Tibial artery (tissue), 4 donors: ENCODE measurements at regions not wholly inside any gene's neighbourhood (a gene's known extent, or its start where the extent isn't known, plus 50 kb on each side); places are given as distances from the start of the nearest gene placed in this dataset.

Experiments used
- DNase-seq, 2 donors: peaks; one replicate each; pipeline ENCODE4 v3.0.0-alpha.2; 2019
- H3K27ac ChIP-seq, 2 donors: fragments of 200-600 bp; sonication (generic) in 1 of 2; 1 replicate in 1 of 2; 2 replicates in 1 of 2; pipeline ENCODE4 v1.5.1; 2018 to 2019; ENCODE audit warnings: mild to moderate bottlenecking in 1 of 2
- H3K27me3 ChIP-seq, 2 donors: fragments of 200-600 bp; sonication (generic) in 1 of 2; one replicate each; pipeline versions ENCODE4 v1.5.1 to v1.6.0; 2016 to 2019
- H3K36me3 ChIP-seq, 3 donors: fragments of 200-600 bp; sonication (generic) in 2 of 3; one replicate each; pipeline ENCODE4 v1.5.1; 2016 to 2019; ENCODE audit warnings: mild to moderate bottlenecking in 2 of 3
- H3K4me1 ChIP-seq, 4 donors: fragments of 200-600 bp; sonication (generic) in 2 of 4; 1 replicate in 3 of 4; 2 replicates in 1 of 4; pipeline ENCODE4 v1.5.1; 2016 to 2019
- H3K4me3 ChIP-seq, 2 donors: fragments of 200-600 bp; sonication (generic) in 1 of 2; 1 replicate in 1 of 2; 2 replicates in 1 of 2; pipeline ENCODE4 v1.5.1; 2018 to 2019; ENCODE audit warnings: mild to moderate bottlenecking in 2 of 2
- H3K9me3 ChIP-seq, 3 donors: fragments of 200-600 bp; sonication (generic) in 1 of 3; one replicate each; pipeline ENCODE4 v1.5.1; 2016 to 2019
- CTCF ChIP-seq, 2 experiments: fragments of 200-600 bp in 1 of 2; fragments of 450-650 bp in 1 of 2; IDR thresholded peaks; one replicate each; pipeline ENCODE4 v1.5.1; 2017 to 2019; ENCODE audit warnings: antibody characterized with exemption in 2 of 2, mild to moderate bottlenecking in 1 of 2, moderate library complexity in 1 of 2
- intact Hi-C: fragments of 100-400 bp; cut with DNase I; formaldehyde crosslinking; loops from one replicate; pipeline ENCODE4 v1.15.0; 2023; ENCODE audit warnings: low total_unique reads

GRCh38 chr4:79535516-79535915, 127.5 kb upstream of the GK2 start:
- no peaks in the 10 kb centered on the region for H3K4me1 ChIP-seq
- intact Hi-C loops = no loop called here
- TF ChIP-seq CTCF (IDR thresholded peaks at IDR 0.05) = no peak
- H3K4me3 ChIP-seq = no peak overlapping the region
- no peaks in the 10 kb centered on the region for H3K36me3 ChIP-seq
- no peaks in the 10 kb centered on the region for H3K27me3 ChIP-seq
- no peaks in the 10 kb centered on the region for H3K9me3 ChIP-seq
- DNase-seq = no peak
- H3K27ac ChIP-seq = no peak overlapping the region

GRCh38 chr4:79528241-79528706, 120.2 kb upstream of the GK2 start:
- TF ChIP-seq CTCF (IDR thresholded peaks at IDR 0.05) = no peak
- no peaks in the 10 kb centered on the region for H3K27me3 ChIP-seq
- DNase-seq = no peak
- H3K27ac ChIP-seq = no peak overlapping the region
- H3K36me3 ChIP-seq = no peaks in the 10 kb centered on the region
- no peaks in the 10 kb centered on the region for H3K4me1 ChIP-seq
- intact Hi-C loops = no loop called here
- H3K4me3 ChIP-seq = no peak overlapping the region
- no peaks in the 10 kb centered on the region for H3K9me3 ChIP-seq

- DNase-seq = no peak
- TF ChIP-seq CTCF (IDR thresholded peaks at IDR 0.05) = no peak
- Histone ChIP-seq H3K9me3 (no peaks in the 10 kb centered on the region), H3K27ac (no peak overlapping the region), H3K4me1 (no peaks in the 10 kb centered on the region), H3K27me3 (no peaks in the 10 kb centered on the region), H3K4me3 (no peak overlapping the region), H3K36me3 (no peaks in the 10 kb centered on the region)
- intact Hi-C loops = no loop called here
Measured at GRCh38 chr4:79526641-79527565, 118.9 kb upstream of the GK2 start.

- H3K4me1 ChIP-seq = peaks cover 0 to 29% (median 18%) of the 10 kb centered on the region in 4 donors
- no peaks in the 10 kb centered on the region for H3K36me3 ChIP-seq
- intact Hi-C loops = no loop called here
- peak overlapping the region in 1 of 2 donors; percentile 60 for H3K27ac ChIP-seq
- no peaks in the 10 kb centered on the region for H3K9me3 ChIP-seq
- H3K4me3 ChIP-seq = no peak overlapping the region
- no peak for TF ChIP-seq CTCF (IDR thresholded peaks at IDR 0.05)
- no peak for DNase-seq
- H3K27me3 ChIP-seq = no peaks in the 10 kb centered on the region
Measured at GRCh38 chr4:79516114-79516513, 108.1 kb upstream of the GK2 start.

- TF ChIP-seq CTCF (IDR thresholded peaks at IDR 0.05) = no peak
- Histone ChIP-seq H3K27ac (peak overlapping the region; percentile 49 to 60), H3K4me3 (no peak overlapping the region), H3K27me3 (no peaks in the 10 kb centered on the region), H3K9me3 (no peaks in the 10 kb centered on the region), H3K4me1 (peaks cover 0 to 29% (median 18%) of the 10 kb centered on the region in 4 donors), H3K36me3 (no peaks in the 10 kb centered on the region)
- DNase-seq = peak in 1 of 2 donors; percentile 22
- intact Hi-C loops = no loop called here
Measured at GRCh38 chr4:79514621-79515329, 106.7 kb upstream of the GK2 start.
